ENCODE measurements at regions not wholly inside any gene's neighbourhood (a gene's known extent, or its start where the extent isn't known, plus 50 kb on each side); places are given as distances from the start of the nearest gene placed in this dataset.
A peak's percentile ranks its signal among the peaks of the same experiment; 100 is the strongest.

GRCh38 chr22:27239520-27239919 lies 562.0 kb downstream of the MN1 start:
- no peak for DNase-seq (ENCODE audit: low read depth)
- TF ChIP-seq, protein P1, sequence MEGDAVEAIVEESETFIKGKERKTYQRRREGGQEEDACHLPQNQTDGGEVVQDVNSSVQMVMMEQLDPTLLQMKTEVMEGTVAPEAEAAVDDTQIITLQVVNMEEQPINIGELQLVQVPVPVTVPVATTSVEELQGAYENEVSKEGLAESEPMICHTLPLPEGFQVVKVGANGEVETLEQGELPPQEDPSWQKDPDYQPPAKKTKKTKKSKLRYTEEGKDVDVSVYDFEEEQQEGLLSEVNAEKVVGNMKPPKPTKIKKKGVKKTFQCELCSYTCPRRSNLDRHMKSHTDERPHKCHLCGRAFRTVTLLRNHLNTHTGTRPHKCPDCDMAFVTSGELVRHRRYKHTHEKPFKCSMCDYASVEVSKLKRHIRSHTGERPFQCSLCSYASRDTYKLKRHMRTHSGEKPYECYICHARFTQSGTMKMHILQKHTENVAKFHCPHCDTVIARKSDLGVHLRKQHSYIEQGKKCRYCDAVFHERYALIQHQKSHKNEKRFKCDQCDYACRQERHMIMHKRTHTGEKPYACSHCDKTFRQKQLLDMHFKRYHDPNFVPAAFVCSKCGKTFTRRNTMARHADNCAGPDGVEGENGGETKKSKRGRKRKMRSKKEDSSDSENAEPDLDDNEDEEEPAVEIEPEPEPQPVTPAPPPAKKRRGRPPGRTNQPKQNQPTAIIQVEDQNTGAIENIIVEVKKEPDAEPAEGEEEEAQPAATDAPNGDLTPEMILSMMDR (conservative IDR thresholded peaks at IDR 0.05; ENCODE audit: low read depth, low read length), result peak; percentile 1
- H3K4me3 ChIP-seq (ENCODE audit: low read length), result no peak overlapping the region

- H3K4me3 ChIP-seq (ENCODE audit: low read length), result no peak overlapping the region
- peak; percentile 64 for DNase-seq (ENCODE audit: low read depth)
- TF ChIP-seq, protein P1 (conservative IDR thresholded peaks at IDR 0.05; ENCODE audit: low read depth, low read length), result no peak
These were observed 561.1 kb downstream of the MN1 start for GRCh38 chr22:27240298-27241075.

GRCh38 chr22:27241430-27242321 lies 559.9 kb downstream of the MN1 start:
- TF ChIP-seq, protein P1 (conservative IDR thresholded peaks at IDR 0.05; ENCODE audit: low read depth, low read length), result no peak
- no peak overlapping the region for H3K4me3 ChIP-seq (ENCODE audit: low read length)
- DNase-seq (ENCODE audit: low read depth), result peak; percentile 68

DNA sequence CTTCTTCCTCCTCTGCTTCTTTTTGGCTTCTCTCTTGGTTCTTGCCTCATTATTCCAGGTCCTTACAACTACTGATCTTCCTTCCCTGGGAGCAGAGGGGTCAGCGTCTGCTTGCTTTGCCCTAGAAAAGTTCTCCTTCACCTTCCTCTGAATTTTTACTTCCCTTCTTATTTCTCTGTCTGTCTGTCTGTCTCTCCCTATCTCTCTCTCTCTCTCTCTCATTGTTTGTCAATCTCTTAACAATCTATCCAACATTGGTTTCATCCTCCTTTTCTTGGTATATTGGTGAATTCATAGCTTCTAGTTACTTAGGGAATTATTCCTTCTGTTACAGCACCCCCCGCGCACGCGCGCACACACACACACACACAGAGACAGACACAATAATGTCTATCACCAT lies 559.1 kb downstream of the MN1 start:
- TF ChIP-seq, protein P1 (conservative IDR thresholded peaks at IDR 0.05; ENCODE audit: low read depth, low read length), result no peak
- no peak for DNase-seq (ENCODE audit: low read depth)
- H3K4me3 ChIP-seq (ENCODE audit: low read length), result no peak overlapping the region

- H3K4me3 ChIP-seq (ENCODE audit: low read length), result no peak overlapping the region
- no peak for DNase-seq (ENCODE audit: low read depth)
- TF ChIP-seq, protein P1 (conservative IDR thresholded peaks at IDR 0.05; ENCODE audit: low read depth, low read length), result no peak
These were observed 558.5 kb downstream of the MN1 start for GRCh38 chr22:27242917-27243589.

GRCh38 chr22:27244328-27244727 lies 557.2 kb downstream of the MN1 start:
- no peak for DNase-seq (ENCODE audit: low read depth)
- H3K4me3 ChIP-seq (ENCODE audit: low read length), result no peak overlapping the region
- TF ChIP-seq, protein P1 (conservative IDR thresholded peaks at IDR 0.05; ENCODE audit: low read depth, low read length), result no peak
